ENCODE measurements at regions not wholly inside any gene's neighbourhood (a gene's known extent, or its start where the extent isn't known, plus 50 kb on each side); places are given as distances from the start of the nearest gene placed in this dataset.
A peak's percentile ranks its signal among the peaks of the same experiment; 100 is the strongest.

GRCh38 chr4:160251522-160252170 is 1148.8 kb downstream of the RAPGEF2 start:
- TF ChIP-seq CTCF (IDR thresholded peaks at IDR 0.05; ENCODE audit: low read depth, low read length, missing control alignments): no peak
- peak; percentile 1 for DNase-seq (ENCODE audit: low read depth)
- in situ Hi-C loops (cut with HindIII; ENCODE audit: low sequenced_read_pairs): no loop called here
- H3K4me3 ChIP-seq (ENCODE audit: low read depth, low read length): no peak overlapping the region

GRCh38 chr4:160257318-160257717 is 1154.4 kb downstream of the RAPGEF2 start:
- in situ Hi-C loops (cut with HindIII; ENCODE audit: low sequenced_read_pairs): no loop called here
- no peak for TF ChIP-seq CTCF (IDR thresholded peaks at IDR 0.05; ENCODE audit: low read depth, low read length, missing control alignments)
- no peak for DNase-seq (ENCODE audit: low read depth)
- H3K4me3 ChIP-seq (ENCODE audit: low read depth, low read length): no peak overlapping the region

GRCh38 chr4:160265014-160265413 is 1162.1 kb downstream of the RAPGEF2 start:
- DNase-seq (ENCODE audit: low read depth): no peak
- no peak for TF ChIP-seq CTCF (IDR thresholded peaks at IDR 0.05; ENCODE audit: low read depth, low read length, missing control alignments)
- H3K4me3 ChIP-seq (ENCODE audit: low read depth, low read length): no peak overlapping the region
- in situ Hi-C loops (cut with HindIII; ENCODE audit: low sequenced_read_pairs): no loop called here

GRCh38 chr4:160265836-160266235 is 1163.0 kb downstream of the RAPGEF2 start:
- no peak overlapping the region for H3K4me3 ChIP-seq (ENCODE audit: low read depth, low read length)
- in situ Hi-C loops (cut with HindIII; ENCODE audit: low sequenced_read_pairs): no loop called here
- peak; percentile 9 for DNase-seq (ENCODE audit: low read depth)
- no peak for TF ChIP-seq CTCF (IDR thresholded peaks at IDR 0.05; ENCODE audit: low read depth, low read length, missing control alignments)

- in situ Hi-C loops (cut with HindIII; ENCODE audit: low sequenced_read_pairs): no loop called here
- no peak overlapping the region for H3K4me3 ChIP-seq (ENCODE audit: low read depth, low read length)
- TF ChIP-seq CTCF (IDR thresholded peaks at IDR 0.05; ENCODE audit: low read depth, low read length, missing control alignments): no peak
- no peak for DNase-seq (ENCODE audit: low read depth)
Measured at GRCh38 chr4:160276785-160277325, 1174.0 kb downstream of the RAPGEF2 start.

GRCh38 chr4:160283081-160283480 is 1180.2 kb downstream of the RAPGEF2 start:
- H3K4me3 ChIP-seq (ENCODE audit: low read depth, low read length): no peak overlapping the region
- no peak for DNase-seq (ENCODE audit: low read depth)
- no peak for TF ChIP-seq CTCF (IDR thresholded peaks at IDR 0.05; ENCODE audit: low read depth, low read length, missing control alignments)
- in situ Hi-C loops (cut with HindIII; ENCODE audit: low sequenced_read_pairs): no loop called here

Measured in astrocyte of the cerebellum (primary cell).